ENCODE measurements at regions not wholly inside any gene's neighbourhood (a gene's known extent, or its start where the extent isn't known, plus 50 kb on each side); places are given as distances from the start of the nearest gene placed in this dataset.

- DNase-seq (ENCODE audit: low spot score), result no peak
- intact Hi-C loops (cut with DNase I), result no loop called here
- ATAC-seq, result no peak
Measured at GRCh38 chr17:34143430-34143829, 111.7 kb upstream of the CCL2 start.

GRCh38 chr17:34146440-34147043 is 108.5 kb upstream of the CCL2 start:
- ATAC-seq (no peak), DNase-seq (ENCODE audit: low spot score) (no peak)
- intact Hi-C loops (cut with DNase I), result no loop called here

GRCh38 chr17:34151102-34151501 is 104.0 kb upstream of the CCL2 start:
- DNase-seq (ENCODE audit: low spot score) (no peak), ATAC-seq (no peak)
- intact Hi-C loops (cut with DNase I), result no loop called here

DNA sequence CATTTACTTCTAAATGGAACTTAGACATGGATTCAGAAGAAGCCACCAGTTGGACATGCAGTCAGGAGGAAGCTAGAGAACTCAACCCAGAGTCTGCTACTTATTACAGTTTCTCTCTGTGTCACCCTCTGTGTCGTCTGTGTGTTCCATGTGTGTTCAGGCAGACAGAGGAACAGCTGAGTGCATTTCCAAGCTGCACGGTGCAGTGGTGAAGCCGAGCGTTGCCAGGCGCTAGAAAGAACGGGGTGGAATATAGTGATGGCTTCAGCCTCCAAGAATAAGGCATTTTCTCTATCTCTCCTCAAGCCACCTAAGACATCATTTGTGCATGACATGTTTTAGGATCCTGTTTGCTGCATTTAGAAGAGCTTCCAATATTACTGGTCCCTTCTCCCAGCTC is 101.1 kb upstream of the CCL2 start:
- ATAC-seq, result no peak
- intact Hi-C loops (cut with DNase I), result no loop called here

DNA sequence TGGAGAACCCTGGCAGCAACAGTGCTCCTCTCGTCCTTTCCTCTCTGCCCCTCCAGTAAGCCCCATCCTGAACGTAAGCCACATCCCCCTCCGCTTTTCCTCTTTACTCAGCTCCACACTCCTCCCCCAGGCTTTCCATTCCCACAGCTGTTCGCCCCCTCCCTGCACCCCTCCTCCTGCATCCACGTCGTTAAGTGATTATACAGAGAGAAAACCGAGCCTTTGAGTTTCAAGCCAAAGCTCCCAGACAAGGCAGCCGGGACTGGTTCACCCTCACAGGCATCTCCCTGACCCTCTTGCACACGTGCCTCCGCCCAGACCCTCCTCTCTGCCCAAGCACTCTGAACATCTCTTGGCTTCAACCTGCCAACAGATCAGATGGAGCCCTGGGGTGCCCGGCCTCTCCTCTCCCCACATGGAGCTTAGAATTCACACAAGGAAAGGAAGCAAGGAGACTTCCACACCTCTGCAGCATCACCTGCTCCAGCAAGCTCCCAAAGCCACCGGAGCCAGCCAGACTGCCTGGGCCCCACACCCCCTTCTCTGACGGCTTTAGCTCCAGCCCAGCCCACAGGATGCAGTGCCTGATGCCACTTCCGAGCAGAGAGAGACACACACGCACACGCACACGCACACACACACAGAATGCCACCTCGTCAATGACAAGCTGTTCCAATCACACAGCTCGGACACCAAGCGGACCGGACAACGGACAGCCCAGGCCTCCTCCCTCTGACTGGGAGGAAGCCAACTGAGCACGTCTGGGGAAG is 99.9 kb upstream of the CCL2 start:
- intact Hi-C loops (cut with DNase I), result no loop called here
- ATAC-seq, result no peak

More for the DNA sequence above, 101.1 kb upstream of the CCL2 start:
- no peak for DNase-seq (ENCODE audit: low spot score)

GRCh38 chr17:34155947-34156346 is 99.1 kb upstream of the CCL2 start:
- intact Hi-C loops (cut with DNase I), result no loop called here
- no peak for ATAC-seq
- DNase-seq (ENCODE audit: low spot score), result no peak

More for the DNA sequence above, 99.9 kb upstream of the CCL2 start:
- no peak for DNase-seq (ENCODE audit: low spot score)

- intact Hi-C loops (cut with DNase I), result no loop called here
- DNase-seq (ENCODE audit: low spot score) (no peak), ATAC-seq (no peak)
Measured at GRCh38 chr17:34156401-34156740, 98.7 kb upstream of the CCL2 start.

GRCh38 chr17:34156741-34157589 is 98.1 kb upstream of the CCL2 start:
- intact Hi-C loops (cut with DNase I), result no loop called here
- no peak for ATAC-seq

GRCh38 chr17:34161690-34162089 is 93.4 kb upstream of the CCL2 start:
- no peak for ATAC-seq
- DNase-seq (ENCODE audit: low spot score), result no peak
- intact Hi-C loops (cut with DNase I), result no loop called here

More at GRCh38 chr17:34156741-34157589, 98.1 kb upstream of the CCL2 start:
- DNase-seq (ENCODE audit: low spot score), result no peak

DNA sequence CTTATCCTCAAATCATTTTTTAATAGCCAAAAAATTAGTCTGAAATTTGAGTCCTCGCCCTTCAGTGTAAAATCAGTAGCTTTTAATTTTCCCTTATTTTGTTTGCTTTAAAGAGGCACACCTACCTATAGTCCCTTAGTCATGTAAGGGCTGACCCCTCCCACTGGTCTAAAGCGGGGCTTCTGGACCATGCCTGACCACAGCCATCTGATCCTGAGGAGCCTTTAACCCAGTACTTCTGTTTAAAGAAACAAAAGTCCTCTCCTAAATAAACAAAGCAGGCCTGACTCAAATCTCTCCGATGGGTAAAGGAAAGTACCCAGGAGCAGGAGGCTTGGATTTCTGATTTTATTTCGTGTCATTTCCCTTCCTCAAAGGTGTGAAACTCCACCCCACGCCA is 92.0 kb upstream of the CCL2 start:
- no peak for DNase-seq (ENCODE audit: low spot score)
- intact Hi-C loops (cut with DNase I), result no loop called here
- no peak for ATAC-seq

- intact Hi-C loops (cut with DNase I), result no loop called here
- DNase-seq (ENCODE audit: low spot score) (no peak), ATAC-seq (no peak)
Measured at GRCh38 chr17:34163646-34164045, 91.4 kb upstream of the CCL2 start.

GRCh38 chr17:34164837-34165236 is 90.2 kb upstream of the CCL2 start:
- intact Hi-C loops (cut with DNase I), result no loop called here
- DNase-seq (ENCODE audit: low spot score), result no peak

GRCh38 chr17:34166352-34166751 is 88.7 kb upstream of the CCL2 start:
- intact Hi-C loops (cut with DNase I), result no loop called here
- DNase-seq (ENCODE audit: low spot score) (no peak), ATAC-seq (no peak)

More at GRCh38 chr17:34164837-34165236, 90.2 kb upstream of the CCL2 start:
- ATAC-seq, result no peak

- ATAC-seq (no peak), DNase-seq (ENCODE audit: low spot score) (no peak)
- intact Hi-C loops (cut with DNase I), result no loop called here
Measured at GRCh38 chr17:34167354-34167753, 87.7 kb upstream of the CCL2 start.

- ATAC-seq, result no peak
- DNase-seq (ENCODE audit: low spot score), result no peak
- intact Hi-C loops (cut with DNase I), result no loop called here
Measured at GRCh38 chr17:34168989-34169388, 86.1 kb upstream of the CCL2 start.

- no peak for ATAC-seq
Measured at GRCh38 chr17:34169496-34169895, 85.6 kb upstream of the CCL2 start.

GRCh38 chr17:34171245-34171818 is 83.8 kb upstream of the CCL2 start:
- ATAC-seq, result peak; percentile 60
- DNase-seq (ENCODE audit: low spot score), result peak; percentile 68
- intact Hi-C loops (cut with DNase I), result no loop called here

More at GRCh38 chr17:34169496-34169895, 85.6 kb upstream of the CCL2 start:
- intact Hi-C loops (cut with DNase I), result no loop called here
- DNase-seq (ENCODE audit: low spot score), result no peak

GRCh38 chr17:34172390-34172918 is 82.6 kb upstream of the CCL2 start:
- ATAC-seq (no peak), DNase-seq (ENCODE audit: low spot score) (no peak)
- intact Hi-C loops (cut with DNase I), result no loop called here

GRCh38 chr17:34173241-34173640 is 81.8 kb upstream of the CCL2 start:
- DNase-seq (ENCODE audit: low spot score) (no peak), ATAC-seq (no peak)
- intact Hi-C loops (cut with DNase I), result no loop called here
